HG03571 (cell line): ENCODE measurements at regions not wholly inside any gene's neighbourhood (a gene's known extent, or its start where the extent isn't known, plus 50 kb on each side); places are given as distances from the start of the nearest gene placed in this dataset.
"Not testable (repeated sequence)": the region's sequence is repeated elsewhere in the genome, so short reads cannot be mapped to it uniquely, and the experiment has no call there.

Source experiments
- ATAC-seq: cut with Tn5 transposase; IDR thresholded peaks from one replicate; pipeline ENCODE4 v1.9.1; 2021; ENCODE audit not compliant: unreplicated experiment

GRCh38 chr18:35770376-35771014 lies 189.0 kb downstream of the GALNT1 start:
- ATAC-seq, result no peak

- no peak for ATAC-seq
Measured at GRCh38 chr18:35771172-35771571, 189.6 kb downstream of the GALNT1 start.

- ATAC-seq, result no peak
Measured at GRCh38 chr18:35775887-35776286, 194.3 kb downstream of the GALNT1 start.

GRCh38 chr18:35776473-35776872 lies 194.9 kb downstream of the GALNT1 start:
- no peak for ATAC-seq

- no peak for ATAC-seq
Measured at GRCh38 chr18:35777039-35777438, 195.4 kb upstream of the RMP24 start.

GRCh38 chr18:35778850-35779627 lies 193.4 kb upstream of the RMP24 start:
- no peak for ATAC-seq

GRCh38 chr18:35780937-35781336 lies 191.5 kb upstream of the RMP24 start:
- ATAC-seq, result no peak

- no peak for ATAC-seq
Measured at GRCh38 chr18:35782926-35783325, 189.6 kb upstream of the RMP24 start.

- no peak for ATAC-seq
Measured at GRCh38 chr18:35786365-35787042, 186.0 kb upstream of the RMP24 start.

- no peak for ATAC-seq
Measured at GRCh38 chr18:35789543-35789942, 182.9 kb upstream of the RMP24 start.

GRCh38 chr18:35797948-35798347 lies 174.5 kb upstream of the RMP24 start:
- ATAC-seq, result no peak

- no peak for ATAC-seq
Measured at GRCh38 chr18:35803551-35803950, 168.9 kb upstream of the RMP24 start.

- ATAC-seq, result no peak
Measured at GRCh38 chr18:35804377-35804776, 168.1 kb upstream of the RMP24 start.

- no peak for ATAC-seq
Measured at GRCh38 chr18:35807811-35808335, 164.6 kb upstream of the RMP24 start.

- no peak for ATAC-seq
Measured at GRCh38 chr18:35808796-35809195, 163.7 kb upstream of the RMP24 start.

GRCh38 chr18:35810520-35810919 lies 162.0 kb upstream of the RMP24 start:
- ATAC-seq, result no peak

GRCh38 chr18:35811896-35812295 lies 160.6 kb upstream of the RMP24 start:
- no peak for ATAC-seq

- ATAC-seq, result not testable (repeated sequence)
Measured at GRCh38 chr18:35815011-35815410, 157.5 kb upstream of the RMP24 start.

- no peak for ATAC-seq
Measured at GRCh38 chr18:35816003-35816402, 156.5 kb upstream of the RMP24 start.

GRCh38 chr18:35817604-35818352 lies 154.7 kb upstream of the RMP24 start:
- ATAC-seq, result no peak

GRCh38 chr18:35818353-35818667 lies 154.2 kb upstream of the RMP24 start:
- no peak for ATAC-seq
